HG03103 (cell line): ENCODE measurements at regions not wholly inside any gene's neighbourhood (a gene's known extent, or its start where the extent isn't known, plus 50 kb on each side); places are given as distances from the start of the nearest gene placed in this dataset.
"Not testable (repeated sequence)": the region's sequence is repeated elsewhere in the genome, so short reads cannot be mapped to it uniquely, and the experiment has no call there.

Source experiments
- ATAC-seq: cut with Tn5 transposase; IDR thresholded peaks from one replicate; pipeline ENCODE4 v1.9.1; 2021; ENCODE audit warnings: low read depth; ENCODE audit not compliant: unreplicated experiment

- ATAC-seq: no peak
Measured at GRCh38 chr5:100641833-100642232, 106.7 kb downstream of the FAM174A start.

GRCh38 chr5:100643473-100643872 lies 108.3 kb downstream of the FAM174A start:
- no peak for ATAC-seq

GRCh38 chr5:100644185-100644584 lies 109.0 kb downstream of the FAM174A start:
- ATAC-seq: no peak

- no peak for ATAC-seq
Measured at GRCh38 chr5:100644776-100645175, 109.6 kb downstream of the FAM174A start.

GRCh38 chr5:100646011-100646410 lies 110.8 kb downstream of the FAM174A start:
- ATAC-seq: no peak

- ATAC-seq: no peak
Measured at GRCh38 chr5:100646691-100647090, 111.5 kb downstream of the FAM174A start.

- no peak for ATAC-seq
Measured at GRCh38 chr5:100647461-100648230, 112.5 kb downstream of the FAM174A start.

GRCh38 chr5:100654895-100655294 lies 119.7 kb downstream of the FAM174A start:
- ATAC-seq: no peak

- not testable (repeated sequence) for ATAC-seq
Measured at GRCh38 chr5:100656771-100657170, 121.6 kb downstream of the FAM174A start.

- ATAC-seq: no peak
Measured at GRCh38 chr5:100659080-100659795, 124.1 kb downstream of the FAM174A start.

- ATAC-seq: no peak
Measured at GRCh38 chr5:100664140-100664539, 129.0 kb downstream of the FAM174A start.

GRCh38 chr5:100667161-100667630 lies 132.0 kb downstream of the FAM174A start:
- ATAC-seq: peak; percentile 66

- ATAC-seq: no peak
Measured at GRCh38 chr5:100668511-100668910, 133.3 kb downstream of the FAM174A start.

- ATAC-seq: no peak
Measured at GRCh38 chr5:100676817-100677631, 141.8 kb downstream of the FAM174A start.

- ATAC-seq: no peak
Measured at GRCh38 chr5:100682625-100683024, 147.5 kb downstream of the FAM174A start.

GRCh38 chr5:100683881-100684280 lies 148.7 kb downstream of the FAM174A start:
- ATAC-seq: no peak

- ATAC-seq: not testable (repeated sequence)
Measured at GRCh38 chr5:100685122-100685521, 149.9 kb downstream of the FAM174A start.

GRCh38 chr5:100688834-100689233 lies 153.7 kb downstream of the FAM174A start:
- ATAC-seq: not testable (repeated sequence)

GRCh38 chr5:100690036-100690560 lies 154.9 kb downstream of the FAM174A start:
- no peak for ATAC-seq

GRCh38 chr5:100691085-100691484 lies 155.9 kb downstream of the FAM174A start:
- ATAC-seq: no peak

- ATAC-seq: no peak
Measured at GRCh38 chr5:100691548-100691947, 156.4 kb downstream of the FAM174A start.
